Tibial nerve (tissue), 4 donors: ENCODE measurements at regions not wholly inside any gene's neighbourhood (a gene's known extent, or its start where the extent isn't known, plus 50 kb on each side); places are given as distances from the start of the nearest gene placed in this dataset.

Experiments
- DNase-seq, 2 donors: peaks; one replicate each; pipeline ENCODE4 v3.0.0-alpha.2; 2019; ENCODE audit warnings: low spot score in 2 of 2
- H3K27ac ChIP-seq, 4 donors: fragments of 200-600 bp; sonication (generic) in 3 of 4; one replicate each; pipeline ENCODE4 v1.5.1; 2017 to 2019; ENCODE audit warnings: mild to moderate bottlenecking in 1 of 4
- H3K27me3 ChIP-seq, 2 donors: fragments of 200-600 bp; sonication (generic) in 1 of 2; one replicate each; pipeline versions ENCODE4 v1.5.1 to v1.6.0; 2017 to 2019
- H3K36me3 ChIP-seq, 3 donors: fragments of 200-600 bp; sonication (generic); one replicate each; pipeline ENCODE4 v1.5.1; 2018 to 2019
- H3K4me1 ChIP-seq, 4 donors: fragments of 200-600 bp; sonication (generic) in 3 of 4; one replicate each; pipeline ENCODE4 v1.5.1; 2017 to 2019
- H3K4me3 ChIP-seq, 4 donors: fragments of 200-600 bp; sonication (generic) in 3 of 4; one replicate each; pipeline ENCODE4 v1.5.1; 2017 to 2019; ENCODE audit warnings: mild to moderate bottlenecking in 1 of 4, moderate library complexity in 1 of 4
- H3K9me3 ChIP-seq, 4 donors: fragments of 200-600 bp; sonication (generic) in 3 of 4; one replicate each; pipeline ENCODE4 v1.5.1; 2017 to 2019
- EP300 ChIP-seq, 2 donors: sonication (generic); formaldehyde crosslinking; IDR thresholded peaks; one replicate each; pipeline ENCODE4 v1.6.1; 2017; ENCODE audit warnings: antibody characterized with exemption in 2 of 2, mild to moderate bottlenecking in 1 of 2
- POLR2A ChIP-seq, 2 donors: fragments of 450-650 bp; IDR thresholded peaks; one replicate each; pipeline ENCODE4 v1.6.1; 2017; ENCODE audit warnings: antibody characterized with exemption in 2 of 2, mild to moderate bottlenecking in 2 of 2, moderate library complexity in 2 of 2
- WGBS, 2 donors: methylation state at CpG; one replicate each; pipeline ENCODE4 v1.1.5; 2018; 5-methylcytosine and 5-hydroxymethylcytosine counted together
- TF ChIP-seq, protein P1 (sequence below), 5 experiments: fragments of 200-600 bp in 3 of 5; fragments of 450-650 bp in 2 of 5; sonication (generic) in 3 of 5; IDR thresholded peaks; one replicate each; pipeline ENCODE4 v1.5.1; 2016 to 2019; ENCODE audit warnings: antibody characterized with exemption in 5 of 5, mild to moderate bottlenecking in 3 of 5, moderate library complexity in 2 of 5

DNA sequence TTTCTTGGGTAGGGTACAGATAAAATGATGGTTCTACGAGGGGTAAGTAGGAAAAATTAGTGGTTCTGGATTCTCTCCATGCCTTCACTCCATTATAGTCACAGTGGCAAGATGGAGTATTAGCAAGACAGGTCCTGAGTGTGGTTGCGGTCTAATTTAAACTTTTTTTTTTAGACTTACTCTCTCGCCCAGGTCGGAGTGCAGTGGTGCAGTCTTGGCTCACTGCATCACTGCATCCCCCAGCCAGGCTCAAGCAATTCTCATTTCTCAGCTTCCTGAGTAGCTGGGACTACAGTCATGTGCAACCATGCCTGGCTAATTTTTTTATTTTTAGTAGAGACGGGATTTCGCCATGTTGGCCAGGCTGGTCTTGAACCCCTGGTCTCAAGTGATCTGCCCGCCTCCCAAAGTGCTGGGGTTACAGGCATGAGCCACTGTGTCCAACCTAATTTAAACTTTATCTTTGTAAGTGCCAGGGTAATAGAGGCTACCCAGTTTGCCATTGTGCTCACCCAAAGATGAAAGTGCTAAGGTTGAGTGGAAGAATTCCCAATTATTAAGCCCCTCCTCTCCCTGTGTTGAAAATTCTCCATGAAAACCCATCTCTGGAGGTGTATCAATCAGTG lies 135.6 kb downstream of the TM9SF2 start:
- Histone ChIP-seq H3K27ac (no peak overlapping the region), H3K9me3 (peaks cover 0 to 8% (median 0%) of the 10 kb centered on the region in 4 donors), H3K4me1 (no peaks in the 10 kb centered on the region), H3K4me3 (no peak overlapping the region), H3K36me3 (no peaks in the 10 kb centered on the region), H3K27me3 (no peaks in the 10 kb centered on the region)
- 95 to 96% methylated on average over 7 of the region's 7 CpGs for WGBS, 2 donors
- TF ChIP-seq, protein P1, sequence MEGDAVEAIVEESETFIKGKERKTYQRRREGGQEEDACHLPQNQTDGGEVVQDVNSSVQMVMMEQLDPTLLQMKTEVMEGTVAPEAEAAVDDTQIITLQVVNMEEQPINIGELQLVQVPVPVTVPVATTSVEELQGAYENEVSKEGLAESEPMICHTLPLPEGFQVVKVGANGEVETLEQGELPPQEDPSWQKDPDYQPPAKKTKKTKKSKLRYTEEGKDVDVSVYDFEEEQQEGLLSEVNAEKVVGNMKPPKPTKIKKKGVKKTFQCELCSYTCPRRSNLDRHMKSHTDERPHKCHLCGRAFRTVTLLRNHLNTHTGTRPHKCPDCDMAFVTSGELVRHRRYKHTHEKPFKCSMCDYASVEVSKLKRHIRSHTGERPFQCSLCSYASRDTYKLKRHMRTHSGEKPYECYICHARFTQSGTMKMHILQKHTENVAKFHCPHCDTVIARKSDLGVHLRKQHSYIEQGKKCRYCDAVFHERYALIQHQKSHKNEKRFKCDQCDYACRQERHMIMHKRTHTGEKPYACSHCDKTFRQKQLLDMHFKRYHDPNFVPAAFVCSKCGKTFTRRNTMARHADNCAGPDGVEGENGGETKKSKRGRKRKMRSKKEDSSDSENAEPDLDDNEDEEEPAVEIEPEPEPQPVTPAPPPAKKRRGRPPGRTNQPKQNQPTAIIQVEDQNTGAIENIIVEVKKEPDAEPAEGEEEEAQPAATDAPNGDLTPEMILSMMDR (IDR thresholded peaks at IDR 0.05): no peak
- no peak for TF ChIP-seq POLR2A (IDR thresholded peaks at IDR 0.05)
- TF ChIP-seq EP300 (IDR thresholded peaks at IDR 0.05): no peak
- no peak for DNase-seq

DNA sequence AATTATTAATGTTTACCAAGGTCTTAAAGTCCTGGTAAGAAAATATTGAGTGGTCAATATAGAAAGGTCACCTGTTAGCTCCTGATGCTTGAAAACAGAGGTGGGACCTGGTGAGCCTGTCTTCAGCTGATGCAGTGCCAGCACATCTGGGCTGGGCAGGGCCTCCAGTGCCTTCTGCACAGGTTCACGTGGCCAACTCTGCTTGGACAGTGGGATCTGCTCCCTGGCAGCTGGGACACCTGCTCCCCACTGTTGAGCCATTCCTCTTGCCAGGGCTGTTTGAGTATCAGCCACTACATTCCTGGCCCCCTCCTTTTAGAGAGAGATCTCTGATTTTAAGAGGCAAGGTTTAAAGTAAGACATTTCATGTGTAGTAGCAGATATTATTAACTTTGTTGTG lies 135.0 kb downstream of the TM9SF2 start:
- TF ChIP-seq, protein P1 (IDR thresholded peaks at IDR 0.05): no peak
- TF ChIP-seq POLR2A (IDR thresholded peaks at IDR 0.05) (no peak), EP300 (IDR thresholded peaks at IDR 0.05) (no peak)
- Histone ChIP-seq H3K4me3 (no peak overlapping the region), H3K27ac (no peak overlapping the region), H3K27me3 (no peaks in the 10 kb centered on the region), H3K36me3 (no peaks in the 10 kb centered on the region), H3K9me3 (peaks cover 0 to 8% (median 0%) of the 10 kb centered on the region in 4 donors), H3K4me1 (no peaks in the 10 kb centered on the region)
- WGBS, 2 donors: 60 to 75% methylated on average over 1 of the region's 1 CpG
- no peak for DNase-seq

DNA sequence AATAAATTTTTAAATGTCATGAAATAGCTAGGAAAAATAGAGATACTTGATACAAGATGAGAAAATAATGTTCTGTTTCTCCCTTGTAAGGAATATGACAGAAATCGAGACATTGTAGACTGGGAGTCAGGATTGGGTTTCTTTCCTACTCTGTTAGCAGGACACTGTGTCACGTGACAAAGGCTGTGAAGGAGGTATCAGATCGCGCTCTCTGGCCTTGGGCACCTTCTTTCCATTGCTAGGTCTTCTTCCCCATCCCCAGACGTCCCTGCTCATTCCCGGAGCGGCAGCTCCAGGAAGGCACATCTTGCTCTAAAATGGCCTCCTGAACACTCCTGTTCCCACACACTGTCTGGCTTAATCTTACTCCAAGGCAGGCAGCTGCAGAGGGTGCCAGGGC lies 133.4 kb downstream of the TM9SF2 start:
- TF ChIP-seq POLR2A (IDR thresholded peaks at IDR 0.05) (no peak), EP300 (IDR thresholded peaks at IDR 0.05) (no peak)
- TF ChIP-seq, protein P1 (IDR thresholded peaks at IDR 0.05): no peak
- 87% methylated on average over 7 of the region's 7 CpGs for WGBS, 2 donors
- Histone ChIP-seq H3K27ac (no peak overlapping the region), H3K4me1 (peaks cover 0 to 13% (median 3%) of the 10 kb centered on the region in 4 donors), H3K27me3 (no peaks in the 10 kb centered on the region), H3K4me3 (no peak overlapping the region), H3K36me3 (no peaks in the 10 kb centered on the region), H3K9me3 (peaks cover 0 to 8% (median 0%) of the 10 kb centered on the region in 4 donors)
- no peak for DNase-seq

DNA sequence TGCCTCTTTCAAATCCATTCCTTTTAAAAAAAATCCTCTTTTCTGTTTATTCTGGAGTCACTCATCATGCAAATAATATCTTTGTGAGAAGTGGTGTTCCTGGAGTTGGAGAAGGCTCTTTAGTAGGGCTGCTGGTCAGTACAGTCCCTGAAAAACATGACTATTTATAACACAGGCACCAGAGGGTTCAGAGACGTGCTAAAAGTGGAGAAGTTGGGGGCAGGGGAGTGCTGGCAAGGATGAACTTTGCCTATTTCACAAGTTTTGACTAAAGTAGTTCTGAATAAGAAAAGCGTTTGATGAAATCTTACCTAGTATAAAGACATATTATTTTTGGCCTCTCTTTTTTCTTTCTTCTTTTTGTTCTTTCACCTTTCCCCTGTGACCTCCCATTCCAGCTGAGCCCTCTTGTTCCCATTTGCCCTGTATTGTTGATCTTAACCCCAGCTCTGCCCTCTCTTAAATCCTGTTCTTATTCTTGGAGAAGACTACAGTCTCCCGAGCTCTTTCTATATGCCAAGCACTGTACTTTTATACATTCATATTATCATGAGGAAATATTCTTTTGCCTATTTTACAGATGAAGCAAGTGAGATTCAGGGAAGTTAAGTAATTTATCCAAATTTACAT lies 129.1 kb downstream of the TM9SF2 start:
- H3K4me1 ChIP-seq: peaks cover 0 to 43% (median 3%) of the 10 kb centered on the region in 4 donors
- H3K27me3 ChIP-seq: no peaks in the 10 kb centered on the region
- DNase-seq: no peak
- H3K27ac ChIP-seq: no peak overlapping the region
- H3K4me3 ChIP-seq: no peak overlapping the region
- no peak for TF ChIP-seq EP300 (IDR thresholded peaks at IDR 0.05)
- TF ChIP-seq, protein P1 (IDR thresholded peaks at IDR 0.05): no peak
- no peak for TF ChIP-seq POLR2A (IDR thresholded peaks at IDR 0.05)
- peaks cover 0 to 8% (median 0%) of the 10 kb centered on the region in 4 donors for H3K9me3 ChIP-seq
- WGBS, 2 donors: 38 to 42% methylated on average over 3 of the region's 3 CpGs
- H3K36me3 ChIP-seq: no peaks in the 10 kb centered on the region

DNA sequence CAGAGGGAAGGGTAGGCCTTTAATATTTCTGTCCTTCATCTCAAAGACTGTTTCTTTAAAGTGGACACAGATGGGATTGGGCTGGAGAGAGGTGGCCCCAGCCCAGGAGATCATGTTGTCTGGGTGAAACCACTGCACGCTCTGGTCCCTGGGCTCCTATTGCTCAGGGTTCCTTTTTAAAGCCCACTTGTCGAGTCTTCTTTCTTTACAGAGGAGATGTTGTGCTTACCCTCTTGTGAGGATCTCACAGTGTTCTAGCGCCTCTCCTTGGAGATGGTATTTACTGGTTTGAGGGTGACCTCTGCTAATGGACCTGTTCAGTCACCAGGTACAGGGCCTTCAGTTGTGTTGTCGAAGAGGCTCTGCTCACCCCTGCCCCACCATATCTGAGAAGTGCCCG lies 128.4 kb downstream of the TM9SF2 start:
- H3K27ac ChIP-seq: peak overlapping the region in 1 of 4 donors; percentile 22
- peaks cover 0 to 8% (median 0%) of the 10 kb centered on the region in 4 donors for H3K9me3 ChIP-seq
- no peak for DNase-seq
- peaks cover 0 to 43% (median 3%) of the 10 kb centered on the region in 4 donors for H3K4me1 ChIP-seq
- no peak overlapping the region for H3K4me3 ChIP-seq
- H3K27me3 ChIP-seq: no peaks in the 10 kb centered on the region
- 92 to 98% methylated on average over 5 of the region's 5 CpGs for WGBS, 2 donors
- no peak for TF ChIP-seq POLR2A (IDR thresholded peaks at IDR 0.05)
- no peak for TF ChIP-seq EP300 (IDR thresholded peaks at IDR 0.05)
- TF ChIP-seq, protein P1 (IDR thresholded peaks at IDR 0.05): no peak
- H3K36me3 ChIP-seq: no peaks in the 10 kb centered on the region
